Activated naive CD4-positive, alpha-beta T cell treated with anti-CD3 and anti-CD28 coated beads for 36 hours (primary cell): ENCODE measurements at regions not wholly inside any gene's neighbourhood (a gene's known extent, or its start where the extent isn't known, plus 50 kb on each side); places are given as distances from the start of the nearest gene placed in this dataset.

Source experiments
- CTCF ChIA-PET: fragments of 350-600 bp; sonication (Branson Sonifier 250); formaldehyde crosslinking; loops from one replicate; lab custom pipeline; 2021; ENCODE audit warnings: antibody characterized with exemption; lab: Charles Lee
- DNase-seq: peaks from one replicate; pipeline ENCODE4 v3.0.0-alpha.2; 2020
- H3K27ac Mint-ChIP-seq: one replicate; pipeline ENCODE4 v1.8.0; 2021; ENCODE audit warnings: mild to moderate bottlenecking, mixed read lengths
- H3K27me3 Mint-ChIP-seq: one replicate; pipeline ENCODE4 v1.8.0; 2021; ENCODE audit warnings: low read depth, mixed read lengths
- H3K36me3 Mint-ChIP-seq: one replicate; pipeline ENCODE4 v1.8.0; 2021; ENCODE audit warnings: low read depth, mixed read lengths
- H3K4me1 Mint-ChIP-seq: one replicate; pipeline ENCODE4 v1.8.0; 2021; ENCODE audit warnings: low read depth, mixed read lengths
- H3K4me3 Mint-ChIP-seq: one replicate; pipeline ENCODE4 v1.8.0; 2021; ENCODE audit warnings: mild to moderate bottlenecking, moderate library complexity, mixed read lengths
- H3K9me3 Mint-ChIP-seq: one replicate; pipeline ENCODE4 v1.8.0; 2021; ENCODE audit warnings: mixed read lengths
- intact Hi-C: fragments of 100-400 bp; cut with micrococcal nuclease; formaldehyde crosslinking; loops from one replicate; pipeline ENCODE4 v1.15.1; 2023

DNA sequence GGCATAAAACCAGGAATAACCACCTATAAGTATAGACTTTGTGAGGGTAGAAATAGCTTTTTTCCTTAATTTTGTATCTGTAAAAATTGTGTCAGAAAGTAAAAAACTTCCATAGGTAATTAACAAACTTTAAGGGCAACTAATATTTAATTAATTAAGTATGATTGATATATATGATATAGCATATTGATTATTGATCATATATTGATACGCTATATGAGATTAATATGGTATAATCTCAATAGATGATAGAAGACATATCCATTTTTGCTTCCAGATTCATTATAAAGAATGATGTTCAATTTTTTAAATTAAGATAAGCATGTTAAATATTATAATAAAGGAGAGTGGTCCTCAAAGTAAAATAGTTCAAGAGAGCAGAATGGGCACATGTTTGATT, 99.3 kb upstream of the VAV3 start:
- Mint-ChIP-seq H3K9me3 (peaks cover 9% of the 10 kb centered on the region), H3K27ac (no peak overlapping the region), H3K36me3 (no peaks in the 10 kb centered on the region), H3K4me3 (no peak overlapping the region), H3K27me3 (no peaks in the 10 kb centered on the region), H3K4me1 (peaks cover 9% of the 10 kb centered on the region)
- DNase-seq = no peak
- intact Hi-C loops = no loop called here
- CTCF ChIA-PET = no interaction called here

DNA sequence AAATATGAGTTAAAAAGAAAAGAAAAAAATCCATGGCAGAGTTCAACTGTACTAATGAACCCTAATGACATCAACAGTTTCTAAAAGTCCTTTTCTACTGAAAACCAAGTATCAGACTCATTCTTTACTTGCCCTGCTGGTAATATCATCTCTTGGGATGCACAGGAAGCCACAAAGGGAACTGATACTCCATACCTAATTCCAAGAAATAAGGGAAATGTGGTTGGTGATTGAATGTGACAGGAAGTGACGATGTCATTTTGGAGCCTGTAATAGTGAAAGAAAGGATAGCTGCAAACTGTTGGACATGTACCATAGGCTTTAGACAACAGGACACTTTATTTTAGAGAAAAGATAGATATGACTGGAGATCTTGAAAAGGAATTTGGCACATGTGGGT, 98.7 kb upstream of the VAV3 start:
- intact Hi-C loops = no loop called here
- H3K4me3 Mint-ChIP-seq = no peak overlapping the region
- no peaks in the 10 kb centered on the region for H3K36me3 Mint-ChIP-seq
- H3K4me1 Mint-ChIP-seq = peaks cover 9% of the 10 kb centered on the region
- peaks cover 9% of the 10 kb centered on the region for H3K9me3 Mint-ChIP-seq
- CTCF ChIA-PET = no interaction called here
- DNase-seq = no peak
- no peaks in the 10 kb centered on the region for H3K27me3 Mint-ChIP-seq
- H3K27ac Mint-ChIP-seq = no peak overlapping the region

DNA sequence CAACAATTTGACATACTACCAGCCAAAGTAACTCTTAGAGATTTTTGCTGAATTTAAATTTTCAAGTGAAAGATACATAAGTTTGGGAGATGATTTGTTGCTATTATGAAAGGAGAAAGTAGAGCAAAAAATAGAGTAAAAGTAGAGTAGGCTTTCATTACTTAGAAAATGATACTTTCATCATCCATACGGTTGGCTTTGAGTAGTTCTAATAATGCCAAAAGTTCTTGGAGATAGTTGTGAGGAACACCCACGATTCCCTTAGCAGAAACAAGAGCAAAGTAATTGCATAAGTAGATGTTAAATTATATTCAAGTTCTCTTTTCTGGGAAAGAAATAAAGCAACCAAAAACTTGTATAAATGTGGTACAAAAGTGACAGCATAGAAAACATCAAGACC, 95.0 kb upstream of the VAV3 start:
- H3K9me3 Mint-ChIP-seq = peaks cover 9% of the 10 kb centered on the region
- intact Hi-C loops = no loop called here
- peaks cover 2% of the 10 kb centered on the region for H3K4me1 Mint-ChIP-seq
- DNase-seq = no peak
- no peak overlapping the region for H3K27ac Mint-ChIP-seq
- H3K4me3 Mint-ChIP-seq = no peak overlapping the region
- CTCF ChIA-PET = no interaction called here
- no peaks in the 10 kb centered on the region for H3K36me3 Mint-ChIP-seq
- no peaks in the 10 kb centered on the region for H3K27me3 Mint-ChIP-seq

DNA sequence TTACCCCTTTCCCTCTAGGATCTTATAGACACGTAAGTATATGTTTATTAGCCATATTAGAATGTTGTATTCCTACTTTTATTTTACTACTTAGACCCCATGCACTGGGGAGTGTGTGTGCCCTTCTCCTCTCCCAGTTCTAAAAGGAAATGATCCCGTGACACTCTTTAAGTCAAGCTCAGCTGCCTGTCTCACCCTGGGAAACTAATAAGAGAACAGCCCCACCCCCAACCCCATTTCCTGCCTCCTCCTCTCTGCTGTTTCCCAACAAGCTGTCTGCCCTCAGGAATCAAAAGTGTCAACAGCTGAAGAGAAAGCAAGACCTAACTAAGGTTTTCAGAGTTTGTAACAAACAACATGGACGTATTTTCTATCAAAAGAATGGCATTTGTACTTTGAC, 92.6 kb upstream of the VAV3 start:
- CTCF ChIA-PET = no interaction called here
- H3K4me3 Mint-ChIP-seq = no peak overlapping the region
- H3K27me3 Mint-ChIP-seq = no peaks in the 10 kb centered on the region
- no peaks in the 10 kb centered on the region for H3K36me3 Mint-ChIP-seq
- intact Hi-C loops = no loop called here
- DNase-seq = no peak
- no peak overlapping the region for H3K27ac Mint-ChIP-seq
- peaks cover 5% of the 10 kb centered on the region for H3K9me3 Mint-ChIP-seq
- H3K4me1 Mint-ChIP-seq = peaks cover 2% of the 10 kb centered on the region

DNA sequence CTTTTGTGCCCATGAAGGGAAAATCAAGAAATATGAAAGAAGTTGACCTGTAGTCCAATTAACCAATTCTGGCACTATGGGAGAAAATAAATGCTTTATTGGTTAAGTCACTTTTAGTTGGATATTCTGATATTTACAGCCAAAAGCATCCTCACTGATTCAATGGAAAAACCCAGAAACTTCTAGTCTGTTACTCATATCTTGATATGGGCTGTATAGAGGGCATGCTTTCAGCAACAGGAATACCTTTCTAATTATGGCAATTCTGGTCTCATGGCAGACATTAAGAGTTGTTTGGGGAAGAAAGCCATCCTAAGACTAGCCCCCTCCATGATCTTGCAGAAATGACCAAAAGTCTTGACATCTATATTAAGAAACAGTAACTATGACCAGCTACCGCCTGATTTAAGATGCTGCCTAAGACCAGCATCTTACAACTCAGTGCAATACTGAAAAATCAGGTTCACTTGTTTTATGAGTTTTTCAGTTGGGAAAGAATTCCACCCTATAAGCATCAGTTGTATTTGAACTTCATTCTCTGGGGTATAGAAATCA, 91.5 kb upstream of the VAV3 start:
- Mint-ChIP-seq H3K4me3 (no peak overlapping the region), H3K27ac (no peak overlapping the region), H3K36me3 (no peaks in the 10 kb centered on the region), H3K9me3 (peaks cover under 1% of the 10 kb centered on the region), H3K4me1 (peaks cover 2% of the 10 kb centered on the region), H3K27me3 (no peaks in the 10 kb centered on the region)
- CTCF ChIA-PET = interaction anchor here (0.8 to 1.0 kb wide), 2 partner anchors 10 to 46 kb away, joined by 3 read pairs; no protein-coding TSS in a partner anchor
- intact Hi-C loops = no loop called here
- no peak for DNase-seq

DNA sequence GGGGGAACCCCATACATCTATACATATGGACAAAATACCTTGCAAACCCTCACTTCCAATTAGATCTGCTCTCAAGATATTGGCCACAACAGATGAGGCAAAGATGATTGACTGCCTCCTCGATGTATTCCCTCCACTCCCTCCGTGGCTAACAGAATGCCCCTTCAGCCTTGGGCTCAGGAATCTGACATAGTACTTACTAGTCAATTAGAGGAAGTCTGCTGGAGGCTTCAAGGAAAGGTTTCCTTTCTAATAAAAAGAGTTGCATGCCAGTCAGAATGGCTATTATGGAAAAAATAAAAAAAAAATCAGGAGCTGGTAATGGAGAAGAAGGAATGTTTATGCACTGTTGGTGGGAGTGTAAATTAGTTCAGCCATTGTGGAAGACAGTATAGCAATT, 90.4 kb upstream of the VAV3 start:
- H3K4me1 Mint-ChIP-seq = peaks cover 11% of the 10 kb centered on the region
- no peak for DNase-seq
- intact Hi-C loops = no loop called here
- H3K27me3 Mint-ChIP-seq = no peaks in the 10 kb centered on the region
- CTCF ChIA-PET = no interaction called here
- H3K9me3 Mint-ChIP-seq = no peaks in the 10 kb centered on the region
- no peaks in the 10 kb centered on the region for H3K36me3 Mint-ChIP-seq
- H3K4me3 Mint-ChIP-seq = no peak overlapping the region
- H3K27ac Mint-ChIP-seq = no peak overlapping the region

DNA sequence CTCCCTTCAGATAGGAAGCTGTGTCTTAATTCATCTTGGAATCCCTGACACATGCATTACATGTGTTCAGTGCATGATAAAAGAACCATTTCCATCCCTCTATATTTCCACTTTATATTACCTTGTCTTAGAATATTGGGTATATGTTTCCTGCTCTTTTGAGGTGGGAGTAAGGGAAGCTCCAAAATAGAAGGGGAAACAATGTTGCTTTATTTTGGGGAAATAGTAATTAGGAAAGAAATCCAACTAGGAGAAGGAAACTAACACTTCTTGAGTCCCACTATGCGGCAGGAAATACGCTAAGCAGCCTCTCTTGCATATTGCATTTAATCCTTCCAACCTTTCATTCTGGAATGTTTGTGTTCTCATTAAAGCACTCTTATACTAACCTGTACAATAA, 89.4 kb upstream of the VAV3 start:
- H3K27ac Mint-ChIP-seq = no peak overlapping the region
- no peaks in the 10 kb centered on the region for H3K36me3 Mint-ChIP-seq
- no peak overlapping the region for H3K4me3 Mint-ChIP-seq

DNA sequence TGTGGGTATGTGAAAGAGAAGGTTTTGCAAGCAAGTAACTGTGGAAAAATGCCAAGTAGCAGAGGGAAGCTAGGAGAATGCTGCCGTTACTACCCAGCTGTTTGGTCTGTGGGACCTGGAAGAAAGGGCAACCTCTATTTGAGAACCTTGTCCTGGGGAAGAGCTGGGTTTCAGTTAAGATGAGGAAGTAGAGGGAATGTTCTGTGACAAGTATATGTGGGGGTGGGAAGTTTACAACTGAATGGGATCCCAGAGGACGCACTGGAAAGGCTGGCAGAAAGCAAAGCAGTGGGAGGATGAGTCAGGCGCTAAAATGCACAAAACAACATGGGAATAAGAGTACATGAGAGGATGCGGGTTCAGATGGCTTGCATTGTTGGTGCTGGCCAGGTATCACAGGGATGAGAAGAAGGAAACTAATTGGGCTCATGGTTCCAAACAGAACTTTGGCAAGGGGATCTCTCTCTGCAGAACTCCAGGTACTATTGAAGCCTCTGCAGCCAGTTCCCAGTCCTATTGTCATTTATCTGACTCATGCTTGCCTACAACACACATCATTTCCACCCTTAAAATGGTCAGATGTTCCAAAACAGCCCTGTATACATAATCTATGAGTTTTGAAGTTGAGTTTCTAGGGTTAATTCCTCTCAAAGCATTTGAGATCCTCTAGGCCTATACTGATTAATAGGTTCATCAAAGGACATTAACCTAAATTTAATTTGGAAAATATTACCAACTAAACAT, 88.5 kb upstream of the VAV3 start:
- peaks cover 27% of the 10 kb centered on the region for H3K4me1 Mint-ChIP-seq
- intact Hi-C loops = loop anchor here (5.0 kb wide), 1 partner anchor 156 kb away; no protein-coding TSS in a partner anchor
- H3K36me3 Mint-ChIP-seq = no peaks in the 10 kb centered on the region
- no peak overlapping the region for H3K4me3 Mint-ChIP-seq
- CTCF ChIA-PET = interaction anchor here (0.6 to 1.0 kb wide), 2 partner anchors 18 to 142 kb away, joined by 3 read pairs; no protein-coding TSS in a partner anchor
- no peak overlapping the region for H3K27ac Mint-ChIP-seq
- no peaks in the 10 kb centered on the region for H3K27me3 Mint-ChIP-seq
- H3K9me3 Mint-ChIP-seq = no peaks in the 10 kb centered on the region
- DNase-seq = no peak

More for the DNA sequence above, 89.4 kb upstream of the VAV3 start:
- no peak for DNase-seq
- intact Hi-C loops = loop anchor here (5.0 kb wide), 1 partner anchor 157 kb away; no protein-coding TSS in a partner anchor
- Mint-ChIP-seq H3K4me1 (peaks cover 21% of the 10 kb centered on the region), H3K27me3 (no peaks in the 10 kb centered on the region), H3K9me3 (no peaks in the 10 kb centered on the region)
- CTCF ChIA-PET = no interaction called here

DNA sequence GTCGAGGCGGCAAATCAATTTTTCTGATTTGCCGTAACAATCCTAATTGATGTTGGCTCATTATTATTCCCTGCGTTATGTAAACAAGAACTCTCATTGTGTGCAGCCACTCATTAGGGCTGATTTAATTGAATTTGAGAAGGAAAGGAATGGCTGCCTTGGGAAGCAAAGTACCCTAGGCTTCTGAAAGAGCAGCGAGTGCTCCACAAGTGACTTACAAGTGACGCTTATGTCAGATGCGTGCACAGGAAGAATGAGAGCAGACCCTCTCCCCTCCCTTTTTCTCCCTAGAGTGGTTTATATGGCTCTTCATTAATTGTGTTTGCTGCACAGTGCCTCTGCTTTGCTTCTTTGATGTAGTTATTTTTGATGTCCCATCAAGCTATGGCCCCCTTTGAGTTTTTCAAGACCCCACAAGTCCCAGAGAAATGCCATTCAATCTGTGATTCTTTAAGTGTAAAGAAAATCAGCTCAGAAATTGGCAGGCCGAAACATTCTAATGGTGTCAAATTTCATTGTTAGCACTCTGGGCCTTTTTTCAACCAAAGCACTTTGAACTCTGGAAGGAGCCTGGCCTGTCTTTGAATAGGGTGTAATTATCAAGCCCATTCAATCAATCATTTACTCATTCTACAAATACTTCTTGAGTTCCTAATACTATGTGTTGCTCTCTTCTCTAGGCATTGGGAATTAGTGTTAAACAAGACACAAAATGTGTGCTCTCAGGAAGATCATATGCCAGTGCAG, 86.8 kb upstream of the VAV3 start:
- H3K9me3 Mint-ChIP-seq = no peaks in the 10 kb centered on the region

DNA sequence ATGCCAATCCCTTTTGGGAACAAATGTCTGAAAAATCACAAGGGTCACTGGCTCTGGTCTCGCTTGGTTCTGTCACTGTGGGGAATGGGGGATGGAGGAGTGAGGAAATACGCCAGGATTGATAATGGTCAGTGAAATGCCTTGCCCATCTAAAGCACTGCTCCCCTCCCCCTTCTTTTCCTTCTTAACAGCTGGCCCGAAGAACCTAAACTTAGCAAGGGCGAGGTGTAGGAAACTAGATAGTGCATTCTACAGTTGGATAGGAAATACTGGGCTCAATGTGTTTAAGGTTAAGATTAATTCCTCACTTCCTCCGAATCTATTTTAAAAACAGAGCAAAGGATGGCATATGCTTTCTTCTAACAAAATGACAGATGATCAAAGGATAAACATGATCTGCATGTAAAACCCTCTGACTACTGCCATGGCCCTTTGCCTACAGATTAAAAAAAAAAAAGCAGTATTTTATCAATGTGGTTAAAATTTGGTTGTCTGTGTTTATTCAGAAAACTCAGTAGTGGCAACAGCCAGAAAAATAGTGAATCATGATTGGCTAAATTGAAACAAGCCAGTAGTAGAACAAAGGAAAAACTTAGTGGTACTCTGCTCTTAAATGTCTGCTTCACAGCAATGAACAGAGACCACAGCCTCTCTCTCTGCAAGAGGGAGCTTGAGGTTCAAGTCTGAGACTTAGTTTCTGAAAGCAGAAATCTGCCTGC, 86.1 kb upstream of the VAV3 start:
- Mint-ChIP-seq H3K36me3 (no peaks in the 10 kb centered on the region), H3K27me3 (no peaks in the 10 kb centered on the region), H3K4me3 (peak overlapping the region; percentile 1), H3K4me1 (peaks cover 24% of the 10 kb centered on the region), H3K9me3 (no peaks in the 10 kb centered on the region), H3K27ac (no peak overlapping the region)
- intact Hi-C loops = loop anchor here (1.0 to 5.0 kb wide), 6 partner anchors 10 to 230 kb away; partner anchors contain the start of gene VAV3
- peak; percentile 13 for DNase-seq
- CTCF ChIA-PET = interaction anchor here (0.8 to 1.0 kb wide), 2 partner anchors 8 to 24 kb away, joined by 3 read pairs; no protein-coding TSS in a partner anchor

More for the DNA sequence above, 86.8 kb upstream of the VAV3 start:
- DNase-seq = peak; percentile 22
- no peak overlapping the region for H3K4me3 Mint-ChIP-seq
- H3K27me3 Mint-ChIP-seq = no peaks in the 10 kb centered on the region
- no peak overlapping the region for H3K27ac Mint-ChIP-seq
- peaks cover 24% of the 10 kb centered on the region for H3K4me1 Mint-ChIP-seq
- CTCF ChIA-PET = interaction anchor here (1.0 to 1.1 kb wide), 2 partner anchors 9 to 86 kb away, joined by 3 read pairs; partner anchors contain the start of gene VAV3
- intact Hi-C loops = loop anchor here (1.0 to 5.0 kb wide), 6 partner anchors 11 to 231 kb away; partner anchors contain the start of gene VAV3
- H3K36me3 Mint-ChIP-seq = no peaks in the 10 kb centered on the region

DNA sequence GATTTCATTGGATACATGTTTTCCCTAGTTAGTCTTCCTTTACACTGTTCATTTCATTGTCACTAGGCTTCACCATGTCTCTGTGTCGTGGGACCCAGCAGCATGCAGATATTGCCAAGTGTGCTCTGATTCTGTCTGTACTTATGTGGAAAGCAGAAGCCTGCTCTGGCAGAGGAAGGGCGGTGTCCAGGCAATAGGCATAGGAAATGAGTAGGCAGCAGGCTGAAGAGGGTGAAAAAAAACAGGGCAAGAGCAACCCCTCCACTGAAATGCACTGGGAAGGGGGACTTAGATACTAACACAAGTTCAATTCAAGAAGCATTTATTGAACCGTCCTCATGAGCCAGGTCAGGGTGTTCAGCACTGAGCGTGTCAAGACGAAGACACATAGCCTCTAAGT, 85.2 kb upstream of the VAV3 start:
- intact Hi-C loops = loop anchor here (2.0 to 5.0 kb wide), 2 partner anchors 75 to 153 kb away; no protein-coding TSS in a partner anchor

More for the DNA sequence above, 85.2 kb upstream of the VAV3 start:
- no peak overlapping the region for H3K27ac Mint-ChIP-seq
- no peak overlapping the region for H3K4me3 Mint-ChIP-seq
- no peak for DNase-seq
- H3K9me3 Mint-ChIP-seq = no peaks in the 10 kb centered on the region
- CTCF ChIA-PET = interaction anchor here (0.8 to 1.5 kb wide), 5 partner anchors 25 to 268 kb away, joined by 3 to 5 read pairs (median 3); no protein-coding TSS in a partner anchor
- H3K27me3 Mint-ChIP-seq = no peaks in the 10 kb centered on the region
- no peaks in the 10 kb centered on the region for H3K36me3 Mint-ChIP-seq
- H3K4me1 Mint-ChIP-seq = peaks cover 26% of the 10 kb centered on the region
